Spinal cord (tissue), 9 donors: ENCODE measurements at regions not wholly inside any gene's neighbourhood (a gene's known extent, or its start where the extent isn't known, plus 50 kb on each side); places are given as distances from the start of the nearest gene placed in this dataset.
A peak's percentile ranks its signal among the peaks of the same experiment; 100 is the strongest.

ENCODE experiments used
- DNase-seq, 6 donors: peaks; one replicate each; pipeline versions ENCODE4 v3.0.0 to v3.0.0-alpha.2; 2013 to 2015; ENCODE audit warnings: low spot score in 6 of 6, low read depth in 4 of 6
- H3K27ac ChIP-seq: one replicate; pipeline ENCODE4 v1.5.1; 2013; ENCODE audit warnings: low read depth, low read length, control low read depth
- H3K27me3 ChIP-seq: one replicate; pipeline ENCODE4 v1.6.1; 2013; ENCODE audit warnings: low read length; ENCODE audit not compliant: control insufficient read depth, insufficient read depth
- H3K36me3 ChIP-seq: one replicate; pipeline ENCODE4 v1.6.1; 2013; ENCODE audit warnings: low read length; ENCODE audit not compliant: control insufficient read depth, insufficient read depth
- H3K4me1 ChIP-seq: one replicate; pipeline ENCODE4 v1.6.1; 2013; ENCODE audit warnings: low read length; ENCODE audit not compliant: control insufficient read depth, insufficient read depth
- H3K4me3 ChIP-seq: one replicate; pipeline ENCODE4 v1.5.1; 2013; ENCODE audit warnings: low read depth, low read length, control low read depth
- H3K9me3 ChIP-seq: one replicate; pipeline ENCODE4 v1.6.1; 2013; ENCODE audit warnings: low read length; ENCODE audit not compliant: control insufficient read depth, insufficient read depth
- WGBS: methylation state at CpG from one replicate; pipeline ENCODE4 v1.1.5; 2013; ENCODE audit warnings: missing lambda C conversion rate; ENCODE audit not compliant: insufficient coverage; 5-methylcytosine and 5-hydroxymethylcytosine counted together
- donor health status: healthy.

- peaks cover 9% of the 10 kb centered on the region for H3K27me3 ChIP-seq
- no peaks in the 10 kb centered on the region for H3K36me3 ChIP-seq
- DNase-seq, result no peak
- no peak overlapping the region for H3K4me3 ChIP-seq
- H3K27ac ChIP-seq, result no peak overlapping the region
- WGBS, result 90% methylated on average over 6 of the region's 6 CpGs
- H3K9me3 ChIP-seq, result no peaks in the 10 kb centered on the region
- H3K4me1 ChIP-seq, result peaks cover 5% of the 10 kb centered on the region
Observed at GRCh38 chr16:86015606-86016005, 116.6 kb downstream of the IRF8 start.

- no peak overlapping the region for H3K27ac ChIP-seq
- no peak overlapping the region for H3K4me3 ChIP-seq
- H3K4me1 ChIP-seq, result peaks cover 5% of the 10 kb centered on the region
- peak in 3 of 6 donors; percentile 55 to 93 (median 81) for DNase-seq
- 56% methylated on average over 11 of the region's 13 CpGs for WGBS
- no peaks in the 10 kb centered on the region for H3K36me3 ChIP-seq
- no peaks in the 10 kb centered on the region for H3K9me3 ChIP-seq
- peaks cover 9% of the 10 kb centered on the region for H3K27me3 ChIP-seq
Observed at GRCh38 chr16:86016201-86016965, 117.4 kb downstream of the IRF8 start.

- Histone ChIP-seq H3K27ac (no peak overlapping the region), H3K4me3 (no peak overlapping the region), H3K9me3 (no peaks in the 10 kb centered on the region), H3K27me3 (peaks cover 9% of the 10 kb centered on the region), H3K36me3 (no peaks in the 10 kb centered on the region), H3K4me1 (peaks cover 5% of the 10 kb centered on the region)
- 67% methylated on average over 1 of the region's 2 CpGs for WGBS
- no peak for DNase-seq
Observed at GRCh38 chr16:86018071-86018470, 119.1 kb downstream of the IRF8 start.

GRCh38 chr16:86018487-86018886, 119.5 kb downstream of the IRF8 start:
- H3K36me3 ChIP-seq, result no peaks in the 10 kb centered on the region
- WGBS, result 11% methylated on average over 3 of the region's 7 CpGs
- H3K27me3 ChIP-seq, result peaks cover 9% of the 10 kb centered on the region
- H3K27ac ChIP-seq, result no peak overlapping the region
- H3K4me1 ChIP-seq, result peaks cover 5% of the 10 kb centered on the region
- H3K4me3 ChIP-seq, result no peak overlapping the region
- peak in 2 of 6 donors; percentile 75 to 79 for DNase-seq
- no peaks in the 10 kb centered on the region for H3K9me3 ChIP-seq

- H3K27me3 ChIP-seq, result peaks cover 9% of the 10 kb centered on the region
- H3K4me1 ChIP-seq, result peaks cover 5% of the 10 kb centered on the region
- no peak for DNase-seq
- no CpG with 5 or more reads among the region's 8 CpGs for WGBS
- H3K36me3 ChIP-seq, result no peaks in the 10 kb centered on the region
- no peak overlapping the region for H3K27ac ChIP-seq
- no peak overlapping the region for H3K4me3 ChIP-seq
- no peaks in the 10 kb centered on the region for H3K9me3 ChIP-seq
Observed at GRCh38 chr16:86018941-86019340, 120.0 kb downstream of the IRF8 start.

GRCh38 chr16:86019446-86020047, 120.6 kb downstream of the IRF8 start:
- no peak for DNase-seq
- H3K4me1 ChIP-seq, result peaks cover 5% of the 10 kb centered on the region
- no peaks in the 10 kb centered on the region for H3K36me3 ChIP-seq
- no peak overlapping the region for H3K27ac ChIP-seq
- H3K4me3 ChIP-seq, result no peak overlapping the region
- peaks cover 9% of the 10 kb centered on the region for H3K27me3 ChIP-seq
- WGBS, result 65% methylated on average over 12 of the region's 14 CpGs
- peaks cover under 1% of the 10 kb centered on the region for H3K9me3 ChIP-seq

GRCh38 chr16:86020971-86021370, 122.0 kb downstream of the IRF8 start:
- no peak for DNase-seq

GRCh38 chr16:86022381-86022960, 123.5 kb downstream of the IRF8 start:
- Histone ChIP-seq H3K4me1 (peaks cover 5% of the 10 kb centered on the region), H3K4me3 (no peak overlapping the region), H3K27me3 (peaks cover 4% of the 10 kb centered on the region), H3K36me3 (no peaks in the 10 kb centered on the region), H3K9me3 (peaks cover 3% of the 10 kb centered on the region), H3K27ac (no peak overlapping the region)
- WGBS, result 51% methylated on average over 6 of the region's 7 CpGs
- DNase-seq, result no peak

More at GRCh38 chr16:86020971-86021370, 122.0 kb downstream of the IRF8 start:
- 95% methylated on average over 7 of the region's 7 CpGs for WGBS
- no peak overlapping the region for H3K27ac ChIP-seq
- H3K27me3 ChIP-seq, result peaks cover 9% of the 10 kb centered on the region
- H3K4me1 ChIP-seq, result peaks cover 5% of the 10 kb centered on the region
- no peak overlapping the region for H3K4me3 ChIP-seq
- peaks cover 3% of the 10 kb centered on the region for H3K9me3 ChIP-seq
- H3K36me3 ChIP-seq, result no peaks in the 10 kb centered on the region

- Histone ChIP-seq H3K27ac (no peak overlapping the region), H3K4me1 (peaks cover 6% of the 10 kb centered on the region), H3K36me3 (no peaks in the 10 kb centered on the region), H3K4me3 (no peak overlapping the region), H3K9me3 (peaks cover 3% of the 10 kb centered on the region), H3K27me3 (peaks cover 4% of the 10 kb centered on the region)
- DNase-seq, result no peak
Observed at GRCh38 chr16:86024210-86024609, 125.2 kb downstream of the IRF8 start.

GRCh38 chr16:86025706-86026105, 126.7 kb downstream of the IRF8 start:
- H3K9me3 ChIP-seq, result peaks cover 3% of the 10 kb centered on the region
- no peak for DNase-seq
- peaks cover 12% of the 10 kb centered on the region for H3K4me1 ChIP-seq
- no peaks in the 10 kb centered on the region for H3K36me3 ChIP-seq
- no peaks in the 10 kb centered on the region for H3K27me3 ChIP-seq
- no peak overlapping the region for H3K27ac ChIP-seq
- no peak overlapping the region for H3K4me3 ChIP-seq
- 58% methylated on average over 2 of the region's 3 CpGs for WGBS
